HG02610 (cell line): ENCODE measurements at regions not wholly inside any gene's neighbourhood (a gene's known extent, or its start where the extent isn't known, plus 50 kb on each side); places are given as distances from the start of the nearest gene placed in this dataset.
"Not testable (repeated sequence)": the region's sequence is repeated elsewhere in the genome, so short reads cannot be mapped to it uniquely, and the experiment has no call there.

ENCODE experiments used
- ATAC-seq: cut with Tn5 transposase; IDR thresholded peaks from one replicate; pipeline ENCODE4 v1.9.1; 2021; ENCODE audit warnings: mild to moderate bottlenecking, moderate library complexity; ENCODE audit not compliant: unreplicated experiment

GRCh38 chr6:150764334-150765066 is 101.0 kb upstream of the MTHFD1L start:
- ATAC-seq = no peak

- ATAC-seq = peak; percentile 71
Measured at GRCh38 chr6:150765067-150765764, 100.3 kb upstream of the MTHFD1L start.

DNA sequence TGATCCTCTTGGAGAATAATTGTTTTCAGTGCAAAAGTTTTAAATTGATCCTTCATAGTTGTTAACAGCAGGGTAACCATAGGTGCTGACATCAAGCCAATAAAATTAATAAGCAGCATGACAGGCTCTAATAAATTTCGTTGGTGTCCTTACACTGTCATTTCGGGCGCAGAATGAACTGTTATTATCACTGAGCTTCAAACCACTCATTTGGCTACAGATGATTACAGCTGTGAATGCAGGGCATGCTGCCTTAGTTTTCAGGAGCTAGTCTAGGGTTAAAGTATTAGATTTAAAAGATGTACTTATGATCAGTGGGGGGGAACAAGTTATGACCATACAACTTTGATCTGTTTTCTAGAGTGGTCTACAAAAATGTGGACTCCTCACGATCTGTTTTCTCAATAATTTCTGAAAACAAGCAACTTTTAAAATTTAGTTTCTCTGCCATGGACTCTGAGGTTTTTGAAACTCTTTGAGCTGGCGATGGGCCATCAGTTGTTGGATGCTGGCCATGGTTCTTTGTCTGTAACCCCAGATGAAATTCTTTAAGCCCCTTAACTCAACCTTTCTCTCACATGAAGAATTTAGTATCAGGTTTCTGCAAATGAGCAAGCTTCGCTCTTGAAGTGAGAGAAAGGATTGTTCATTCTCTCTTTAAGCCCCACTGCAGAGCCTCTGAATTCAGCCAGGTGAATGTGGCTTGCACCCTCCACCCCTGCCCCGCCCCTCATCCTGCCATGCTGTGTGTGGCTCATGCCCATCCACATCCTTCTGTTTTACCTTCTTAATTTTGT is 99.1 kb upstream of the MTHFD1L start:
- no peak for ATAC-seq

DNA sequence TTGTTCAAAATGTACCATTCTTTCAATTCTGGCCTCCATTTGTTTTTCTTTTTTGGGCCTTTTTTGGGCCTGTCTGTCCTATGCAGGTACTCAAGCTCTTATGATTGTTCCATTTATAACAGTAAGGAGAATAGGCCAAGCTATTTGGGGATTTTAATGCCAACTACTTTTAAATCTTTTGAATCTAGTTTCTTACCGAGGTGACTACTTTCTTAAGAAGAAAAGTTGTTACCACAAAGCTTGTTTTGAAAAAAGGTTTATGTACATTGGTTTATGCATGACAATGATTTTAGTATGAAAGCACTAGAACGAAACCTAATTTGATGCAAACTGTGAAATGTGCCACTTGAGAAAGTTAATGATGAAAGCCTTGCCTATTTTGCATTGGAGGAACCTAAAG is 98.3 kb upstream of the MTHFD1L start:
- no peak for ATAC-seq

DNA sequence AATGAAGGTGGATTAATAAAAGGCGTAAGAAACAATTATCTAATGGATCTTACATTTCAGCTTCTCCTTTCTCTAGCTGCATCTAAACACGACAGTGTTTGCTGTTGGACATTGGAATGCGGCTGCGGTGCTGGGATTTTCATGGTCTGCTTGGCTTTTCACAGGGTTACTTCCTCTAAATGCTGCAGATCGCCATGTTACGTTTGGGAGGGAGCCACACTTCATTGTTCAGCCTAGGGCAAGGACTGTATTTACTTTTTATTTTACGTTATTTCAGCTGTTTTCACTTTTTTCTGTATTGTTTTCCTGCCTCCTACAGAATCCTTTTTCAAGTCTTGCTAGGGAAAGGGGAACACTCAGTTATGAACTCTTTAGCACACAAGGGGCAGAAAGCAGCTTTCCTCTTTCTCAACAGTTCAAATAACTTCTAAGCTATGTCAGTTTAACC is 97.9 kb upstream of the MTHFD1L start:
- no peak for ATAC-seq

GRCh38 chr6:150770637-150771036 is 94.9 kb upstream of the MTHFD1L start:
- no peak for ATAC-seq

DNA sequence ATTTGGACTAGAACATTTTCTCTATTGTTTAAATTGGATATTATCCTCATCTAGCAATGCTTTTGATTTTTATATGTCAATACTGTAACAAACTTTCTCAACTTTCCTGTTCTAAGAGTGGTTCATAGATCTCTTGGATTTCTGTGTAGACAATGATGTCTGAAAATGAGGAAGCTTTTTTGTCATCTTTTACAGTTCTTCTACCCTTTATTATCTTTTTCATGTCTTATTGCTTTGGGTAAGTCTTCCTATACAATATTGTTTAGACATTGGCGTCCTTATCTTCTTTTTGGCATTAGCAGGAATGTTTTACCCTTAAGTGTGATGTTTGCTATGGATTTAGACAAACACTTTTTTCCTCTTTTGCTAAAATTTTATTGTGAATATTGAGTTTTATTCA is 91.5 kb upstream of the MTHFD1L start:
- no peak for ATAC-seq

DNA sequence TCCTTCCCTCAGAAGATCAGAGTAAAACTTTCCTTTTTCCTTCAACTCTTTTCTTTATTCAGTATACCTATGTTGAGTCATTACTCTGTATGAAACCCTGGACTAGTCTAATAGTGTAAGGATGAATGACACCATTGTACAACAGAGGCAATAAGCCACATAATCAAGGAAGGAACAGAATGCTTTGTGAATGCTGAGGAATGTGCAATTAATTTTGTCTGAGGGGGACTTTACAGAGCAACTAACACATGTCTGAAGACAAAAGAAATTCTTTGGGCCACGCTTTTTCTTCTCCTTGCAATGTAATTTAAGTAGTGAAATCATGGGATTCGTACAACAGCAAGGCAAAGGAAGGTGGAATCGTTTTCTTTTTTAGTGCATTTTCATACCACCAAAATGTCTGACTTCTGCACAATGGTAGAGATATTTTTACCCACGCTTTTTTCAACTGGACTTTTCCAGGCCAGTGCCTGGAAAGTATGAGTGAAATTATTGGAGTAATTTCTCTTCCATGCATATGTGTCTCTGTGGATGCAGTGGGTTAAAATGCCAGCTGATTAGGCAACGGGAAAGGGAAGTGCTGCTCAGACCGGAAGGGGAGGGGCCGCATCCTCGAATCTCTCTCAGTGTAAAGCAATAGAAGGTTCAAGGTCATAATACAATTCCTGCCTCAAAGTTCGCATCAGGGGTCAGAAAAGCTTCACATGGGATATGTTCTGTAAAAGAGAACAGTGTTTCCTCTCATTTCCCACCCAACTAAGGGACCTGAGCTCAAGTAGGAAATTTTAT is 89.9 kb upstream of the MTHFD1L start:
- ATAC-seq = no peak

DNA sequence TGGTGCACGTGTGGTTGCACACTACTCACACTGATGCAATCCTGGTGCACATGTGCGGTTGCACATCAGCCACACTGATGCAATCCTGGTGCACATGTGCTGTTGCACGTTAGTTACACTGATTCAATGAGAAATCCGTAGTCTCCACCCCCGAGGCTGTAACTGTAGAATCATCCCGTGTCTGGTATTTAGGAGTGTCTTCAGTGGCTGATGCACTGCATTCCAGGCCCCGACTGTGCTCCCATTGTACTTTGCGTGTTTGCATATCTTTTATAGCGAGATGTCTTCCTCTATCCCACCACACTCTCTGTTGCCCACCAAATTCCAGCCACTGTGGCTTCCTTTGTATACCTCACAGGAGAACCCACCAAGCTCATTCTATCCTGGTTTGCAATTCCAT is 87.8 kb upstream of the MTHFD1L start:
- ATAC-seq = no peak

- no peak for ATAC-seq
Measured at GRCh38 chr6:150783813-150784212, 81.7 kb upstream of the MTHFD1L start.

GRCh38 chr6:150787429-150787828 is 78.1 kb upstream of the MTHFD1L start:
- ATAC-seq = no peak

GRCh38 chr6:150788089-150788488 is 77.4 kb upstream of the MTHFD1L start:
- no peak for ATAC-seq

DNA sequence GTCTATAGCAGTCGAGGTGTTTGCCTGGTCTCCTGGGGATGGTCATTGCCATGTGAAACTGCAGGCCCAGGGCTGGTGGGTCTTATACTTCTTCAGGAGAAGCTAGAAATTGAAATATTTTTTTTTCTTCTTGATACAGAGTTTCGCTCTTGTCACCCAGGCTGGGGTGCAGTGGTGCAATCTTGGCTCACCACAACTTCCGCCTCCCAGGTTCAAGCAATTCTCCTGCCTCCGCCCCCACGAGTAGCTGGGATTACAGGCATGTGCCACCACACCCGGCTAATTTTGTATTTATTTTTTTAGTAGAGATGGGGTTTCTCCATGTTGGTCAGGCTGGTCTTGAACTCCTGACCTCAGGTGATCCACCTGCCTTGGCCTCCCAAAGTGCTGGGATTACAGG is 75.6 kb upstream of the MTHFD1L start:
- not testable (repeated sequence) for ATAC-seq

DNA sequence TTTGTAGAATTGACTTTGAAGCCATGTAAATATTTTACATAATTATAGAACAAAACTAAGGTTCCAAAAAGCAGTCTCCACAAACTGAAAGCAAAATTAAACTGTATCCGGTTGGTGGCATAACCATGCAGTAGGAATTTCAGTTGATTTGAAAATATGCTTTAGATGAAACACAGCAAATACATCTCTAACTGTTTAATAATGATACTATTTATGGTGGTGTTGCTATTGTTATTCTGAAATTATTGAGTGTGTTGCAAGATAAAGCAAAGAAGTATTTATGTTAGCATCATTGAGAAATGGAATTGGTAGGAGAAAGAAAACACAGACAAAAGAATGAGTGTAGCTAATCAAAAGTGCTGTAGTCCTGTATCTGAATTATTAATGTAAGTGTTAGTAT is 73.8 kb upstream of the MTHFD1L start:
- ATAC-seq = no peak

DNA sequence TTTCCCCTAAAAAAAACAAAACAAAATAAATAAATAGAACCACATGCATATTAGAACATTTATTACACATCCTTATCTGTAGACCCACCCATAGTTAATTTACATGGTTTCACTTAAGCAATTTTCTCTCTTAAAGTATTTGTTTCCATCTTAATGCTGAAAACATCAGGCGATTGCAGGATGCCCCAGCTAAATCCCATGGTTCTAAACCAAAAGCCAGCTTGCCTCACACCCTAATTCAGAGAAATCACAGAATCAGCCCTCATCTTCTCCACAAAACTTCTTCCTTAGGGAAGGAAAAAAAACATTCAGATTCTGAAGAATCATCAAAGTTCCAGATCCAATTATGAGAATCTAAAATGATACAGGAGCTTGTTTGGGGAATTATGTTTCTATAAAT is 67.6 kb upstream of the MTHFD1L start:
- ATAC-seq = no peak

- ATAC-seq = no peak
Measured at GRCh38 chr6:150799276-150799805, 66.2 kb upstream of the MTHFD1L start.

GRCh38 chr6:150800674-150801314 is 64.7 kb upstream of the MTHFD1L start:
- ATAC-seq = no peak

GRCh38 chr6:150806790-150807189 is 58.7 kb upstream of the MTHFD1L start:
- ATAC-seq = no peak

DNA sequence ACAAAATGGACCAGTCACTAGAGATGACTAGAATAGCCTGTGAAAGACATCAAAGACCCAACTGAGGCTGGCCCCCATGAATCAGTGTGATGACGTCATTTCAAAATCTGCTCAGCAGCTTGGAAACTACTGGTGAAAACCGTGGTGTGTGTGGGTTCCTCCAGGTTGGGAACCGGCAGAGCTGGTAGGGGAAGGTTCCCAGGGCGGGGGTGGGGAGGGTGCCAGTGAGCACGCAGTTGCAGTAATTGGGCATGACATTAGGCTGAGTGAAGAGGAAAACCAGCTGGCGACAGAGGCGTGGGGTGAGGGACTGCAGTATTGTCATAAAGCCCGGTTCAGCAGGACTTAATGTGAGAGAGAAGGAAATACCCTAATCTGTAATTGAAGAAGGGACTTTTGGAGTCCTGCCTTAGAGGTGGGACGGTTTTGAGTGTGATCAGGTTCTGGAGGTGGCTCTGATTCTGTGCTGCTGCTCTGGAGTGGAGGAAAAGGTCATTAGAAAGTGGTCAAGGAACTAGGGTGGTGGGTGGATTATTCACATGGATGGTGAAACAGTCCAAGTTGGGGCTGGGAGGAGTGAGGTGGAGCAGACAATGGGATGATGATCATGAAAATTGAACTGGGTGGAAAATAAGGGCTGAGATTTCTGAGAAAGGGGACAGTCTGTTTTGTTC is 52.0 kb upstream of the MTHFD1L start:
- peak; percentile 76 for ATAC-seq

DNA sequence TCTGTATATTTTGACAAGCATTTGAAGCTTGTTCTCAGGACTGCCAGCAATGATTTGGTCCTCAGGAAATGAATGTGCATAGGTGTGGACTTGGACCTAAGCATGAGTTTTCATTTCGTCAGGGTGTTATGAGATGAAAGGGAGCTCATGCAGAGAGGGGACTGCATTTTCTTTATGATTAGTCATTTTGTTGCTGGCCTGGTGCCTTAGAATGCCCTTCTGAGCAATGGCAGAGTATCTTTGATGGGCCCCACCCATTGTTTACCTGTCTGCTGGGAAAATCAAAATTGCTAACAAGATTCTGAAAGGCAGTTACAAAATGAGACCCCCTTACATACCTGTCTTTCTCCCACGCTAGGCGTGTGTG is 51.5 kb upstream of the MTHFD1L start:
- ATAC-seq = peak; percentile 78
